NCI-H345 (cell line): ENCODE measurements at regions not wholly inside any gene's neighbourhood (a gene's known extent, or its start where the extent isn't known, plus 50 kb on each side); places are given as distances from the start of the nearest gene placed in this dataset.

Experiments
- DNase-seq: peaks from one replicate; lab custom pipeline; 2025; lab: John Stamatoyannopoulos, UW

GRCh38 chr2:126568734-126569133 is 87.2 kb upstream of the GYPC start:
- DNase-seq = no peak

- DNase-seq = no peak
Observed at GRCh38 chr2:126571403-126571802, 84.6 kb upstream of the GYPC start.

- no peak for DNase-seq
Observed at GRCh38 chr2:126575631-126576030, 80.3 kb upstream of the GYPC start.

GRCh38 chr2:126579868-126580267 is 76.1 kb upstream of the GYPC start:
- no peak for DNase-seq

GRCh38 chr2:126586317-126586716 is 69.6 kb upstream of the GYPC start:
- DNase-seq = no peak

GRCh38 chr2:126599062-126599461 is 56.9 kb upstream of the GYPC start:
- no peak for DNase-seq

- DNase-seq = no peak
Observed at GRCh38 chr2:126600742-126601141, 55.2 kb upstream of the GYPC start.

- no peak for DNase-seq
Observed at GRCh38 chr2:126602334-126602733, 53.6 kb upstream of the GYPC start.
